GM23248 (cell line): ENCODE measurements at regions not wholly inside any gene's neighbourhood (a gene's known extent, or its start where the extent isn't known, plus 50 kb on each side); places are given as distances from the start of the nearest gene placed in this dataset.

Experiments
- DNase-seq: peaks from one replicate; pipeline ENCODE4 v3.0.0-alpha.2; 2015
- H2AFZ ChIP-seq: fragments of 200-600 bp; sonication (generic); 2 replicates; pipeline ENCODE4 v1.6.1; 2016; ENCODE audit warnings: antibody characterized with exemption
- H3F3A ChIP-seq: fragments of 200-600 bp; sonication (generic); 2 replicates; pipeline ENCODE4 v1.6.1; 2016; ENCODE audit warnings: mild to moderate bottlenecking, antibody characterized with exemption, mixed run types; ENCODE audit not compliant: insufficient read depth
- H3K27ac ChIP-seq: fragments of 200-600 bp; sonication (generic); 2 replicates; pipeline ENCODE4 v1.5.1; 2016; ENCODE audit warnings: mild to moderate bottlenecking
- H3K27me3 ChIP-seq: fragments of 200-600 bp; sonication (generic); replicated peaks from 2 replicates; pipeline ENCODE4 v1.6.1; 2016; ENCODE audit warnings: mild to moderate bottlenecking; ENCODE audit not compliant: insufficient read depth
- H3K36me3 ChIP-seq: fragments of 200-600 bp; sonication (generic); 2 replicates; pipeline ENCODE4 v1.6.1; 2016; ENCODE audit warnings: low read depth, mild to moderate bottlenecking
- H3K4me1 ChIP-seq: fragments of 200-600 bp; sonication (generic); 2 replicates; pipeline ENCODE4 v1.6.1; 2016; ENCODE audit warnings: mild to moderate bottlenecking; ENCODE audit not compliant: insufficient read depth
- H3K4me2 ChIP-seq: fragments of 200-600 bp; sonication (generic); one replicate; pipeline ENCODE4 v1.6.1; 2016; ENCODE audit warnings: mild to moderate bottlenecking; ENCODE audit not compliant: unreplicated experiment
- H3K4me3 ChIP-seq: fragments of 200-600 bp; sonication (generic); 2 replicates; pipeline ENCODE4 v1.5.1; 2016; ENCODE audit warnings: mild to moderate bottlenecking
- H3K79me2 ChIP-seq: fragments of 200-600 bp; sonication (generic); 2 replicates; pipeline ENCODE4 v1.6.1; 2016; ENCODE audit warnings: mild to moderate bottlenecking; ENCODE audit not compliant: insufficient read depth
- H3K9ac ChIP-seq: fragments of 200-600 bp; sonication (generic); 2 replicates; pipeline ENCODE4 v1.6.1; 2016; ENCODE audit warnings: mild to moderate bottlenecking
- H3K9me2 ChIP-seq: fragments of 200-600 bp; sonication (generic); 2 replicates; pipeline ENCODE4 v1.6.1; 2016; ENCODE audit warnings: mixed run types, mild to moderate bottlenecking, moderate library complexity; ENCODE audit not compliant: insufficient read depth
- H3K9me3 ChIP-seq: fragments of 200-600 bp; sonication (generic); one replicate; pipeline ENCODE4 v1.6.1; 2017; ENCODE audit warnings: low read depth
- H4K20me1 ChIP-seq: fragments of 200-600 bp; sonication (generic); 2 replicates; pipeline ENCODE4 v1.6.0; 2016; ENCODE audit not compliant: insufficient read depth
- EZH2 ChIP-seq: fragments of 200-600 bp; sonication (generic); IDR thresholded peaks from 2 replicates; pipeline ENCODE4 v1.6.1; 2018; ENCODE audit warnings: antibody characterized with exemption, mild to moderate bottlenecking; ENCODE audit not compliant: insufficient read depth, poor library complexity, severe bottlenecking
- EZH2phosphoT487 ChIP-seq: fragments of 200-600 bp; sonication (generic); IDR thresholded peaks from 2 replicates; pipeline ENCODE4 v1.6.1; 2018; ENCODE audit warnings: antibody characterized with exemption, moderate library complexity, mild to moderate bottlenecking, low read depth; ENCODE audit not compliant: insufficient read depth
- WGBS, 2 experiments: methylation state at CpG; one replicate each; pipeline ENCODE4 v1.1.6; 2015 to 2017; ENCODE audit warnings: low lambda C conversion rate in 2 of 2, low coverage in 1 of 2; ENCODE audit errors: missing lambda C conversion rate in 2 of 2; 5-methylcytosine and 5-hydroxymethylcytosine counted together
- in situ Hi-C: fragments of 300-500 bp; cut with MboI; formaldehyde crosslinking; loops from 2 replicates; pipeline ENCODE4 v1.15.0; 2020

GRCh38 chr19:31070146-31071065 lies 278.8 kb downstream of the TSHZ3 start:
- TF ChIP-seq EZH2: no peak
- no peak for TF ChIP-seq EZH2phosphoT487
- Histone ChIP-seq H3K9me2 (no peaks in the 10 kb centered on the region), H3K4me2 (no peak overlapping the region), H3K4me1 (peaks cover 5% of the 10 kb centered on the region; the same call in 1 of the 2 replicates), H3K4me3 (no peak overlapping the region), H4K20me1 (no peaks in the 10 kb centered on the region), H3K79me2 (no peaks in the 10 kb centered on the region), H2AFZ (no peak overlapping the region), H3K27ac (no peak overlapping the region), H3K9me3 (no peaks in the 10 kb centered on the region), H3K9ac (no peak overlapping the region), H3K36me3 (no peaks in the 10 kb centered on the region), H3F3A (no peaks in the 10 kb centered on the region), H3K27me3 (no peaks in the 10 kb centered on the region; the same call in 1 of the 2 replicates)
- WGBS, 2 experiments: 87 to 88% methylated on average over 15 of the region's 15 CpGs
- DNase-seq: no peak
- in situ Hi-C loops: no loop called here

- Histone ChIP-seq H3K27ac (no peak overlapping the region), H3K4me1 (peaks cover 5% of the 10 kb centered on the region; the same call in 1 of the 2 replicates), H3F3A (no peaks in the 10 kb centered on the region), H3K36me3 (no peaks in the 10 kb centered on the region), H3K27me3 (no peaks in the 10 kb centered on the region), H3K4me3 (no peak overlapping the region), H4K20me1 (no peaks in the 10 kb centered on the region), H3K9ac (no peak overlapping the region), H3K4me2 (no peak overlapping the region), H3K9me2 (no peaks in the 10 kb centered on the region), H3K9me3 (no peaks in the 10 kb centered on the region), H2AFZ (no peak overlapping the region), H3K79me2 (no peaks in the 10 kb centered on the region)
- 79 to 82% methylated on average over 6 of the region's 6 CpGs for WGBS, 2 experiments
- in situ Hi-C loops: no loop called here
- DNase-seq: no peak
- TF ChIP-seq EZH2phosphoT487 (no peak), EZH2 (no peak)
These were observed 281.0 kb downstream of the TSHZ3 start for GRCh38 chr19:31068268-31068667.

GRCh38 chr19:31066385-31066784 lies 282.9 kb downstream of the TSHZ3 start:
- 0 out of 2 replicates have a peak overlapping the region, but pooled peaks have one; percentile 2 for H2AFZ ChIP-seq
- H3K4me2 ChIP-seq: peak overlapping the region; percentile 76
- no peak overlapping the region for H3K9ac ChIP-seq
- in situ Hi-C loops: no loop called here
- no peaks in the 10 kb centered on the region for H3K27me3 ChIP-seq
- no peaks in the 10 kb centered on the region for H3K9me3 ChIP-seq
- H3K9me2 ChIP-seq: no peaks in the 10 kb centered on the region
- peak overlapping the region; percentile 39 for H3K4me3 ChIP-seq
- no peaks in the 10 kb centered on the region for H4K20me1 ChIP-seq
- no peaks in the 10 kb centered on the region for H3K36me3 ChIP-seq
- no peaks in the 10 kb centered on the region for H3K79me2 ChIP-seq
- H3F3A ChIP-seq: no peaks in the 10 kb centered on the region
- H3K27ac ChIP-seq: no peak overlapping the region
- TF ChIP-seq EZH2phosphoT487: no peak
- TF ChIP-seq EZH2: no peak
- DNase-seq: peak; percentile 76
- H3K4me1 ChIP-seq: peaks cover 5% of the 10 kb centered on the region; the same call in 1 of the 2 replicates
- 3 to 6% methylated on average over 9 of the region's 9 CpGs for WGBS, 2 experiments

- in situ Hi-C loops: no loop called here
- no peaks in the 10 kb centered on the region for H3K36me3 ChIP-seq
- H2AFZ ChIP-seq: no peak overlapping the region
- TF ChIP-seq EZH2: no peak
- TF ChIP-seq EZH2phosphoT487: no peak
- no peak overlapping the region for H3K9ac ChIP-seq
- H3K27ac ChIP-seq: no peak overlapping the region
- H3K4me1 ChIP-seq: peaks cover 5% of the 10 kb centered on the region; the same call in 1 of the 2 replicates
- H3K4me3 ChIP-seq: no peak overlapping the region
- H3K79me2 ChIP-seq: no peaks in the 10 kb centered on the region
- no peaks in the 10 kb centered on the region for H3K27me3 ChIP-seq
- H3K9me2 ChIP-seq: no peaks in the 10 kb centered on the region
- H3F3A ChIP-seq: no peaks in the 10 kb centered on the region
- H3K4me2 ChIP-seq: no peak overlapping the region
- no peaks in the 10 kb centered on the region for H4K20me1 ChIP-seq
- DNase-seq: no peak
- no peaks in the 10 kb centered on the region for H3K9me3 ChIP-seq
- WGBS, 2 experiments: 96% methylated on average over 9 of the region's 9 CpGs
These were observed 284.7 kb downstream of the TSHZ3 start for GRCh38 chr19:31064491-31064890.
